ENCODE measurements at regions not wholly inside any gene's neighbourhood (a gene's known extent, or its start where the extent isn't known, plus 50 kb on each side); places are given as distances from the start of the nearest gene placed in this dataset.

GRCh38 chr5:104412649-104413240 lies 850.2 kb upstream of the NUDT12 start:
- Histone ChIP-seq H3K27me3 (no peaks in the 10 kb centered on the region), H3K36me3 (no peaks in the 10 kb centered on the region), H3K4me3 (no peak overlapping the region), H3K4me1 (no peaks in the 10 kb centered on the region), H3K27ac (no peak overlapping the region), H3K9me3 (no peaks in the 10 kb centered on the region)
- intact Hi-C loops (cut with DNase I): no loop called here
- peak; percentile 28 to 57 (median 46) for TF ChIP-seq CTCF (IDR thresholded peaks at IDR 0.05)
- TF ChIP-seq POLR2A (IDR thresholded peaks at IDR 0.05): no peak
- ATAC-seq (peak; percentile 69 to 84 (median 82)), DNase-seq (no peak)
- 45% methylated on average over 1 of the region's 1 CpG for WGBS (ENCODE audit: insufficient coverage, low coverage, low lambda C conversion rate, missing lambda C conversion rate)

- TF ChIP-seq CTCF (IDR thresholded peaks at IDR 0.05) (no peak), POLR2A (IDR thresholded peaks at IDR 0.05) (no peak)
- H3K36me3 ChIP-seq: no peaks in the 10 kb centered on the region
- H3K4me1 ChIP-seq: no peaks in the 10 kb centered on the region
- intact Hi-C loops (cut with DNase I): no loop called here
- DNase-seq (no peak), ATAC-seq (no peak)
- no peaks in the 10 kb centered on the region for H3K27me3 ChIP-seq
- no peaks in the 10 kb centered on the region for H3K9me3 ChIP-seq
- WGBS (ENCODE audit: insufficient coverage, low coverage, low lambda C conversion rate, missing lambda C conversion rate): 46% methylated on average over 3 of the region's 3 CpGs
- no peak overlapping the region for H3K4me3 ChIP-seq
- no peak overlapping the region for H3K27ac ChIP-seq
These were observed 838.4 kb upstream of the NUDT12 start for GRCh38 chr5:104400941-104401340.

- H3K4me1 ChIP-seq: no peaks in the 10 kb centered on the region
- no peak for ATAC-seq
- no peak for TF ChIP-seq POLR2A (IDR thresholded peaks at IDR 0.05)
- no peak for TF ChIP-seq CTCF (IDR thresholded peaks at IDR 0.05)
- no peaks in the 10 kb centered on the region for H3K27me3 ChIP-seq
- 25% methylated on average over 3 of the region's 3 CpGs for WGBS (ENCODE audit: insufficient coverage, low coverage, low lambda C conversion rate, missing lambda C conversion rate)
- no peaks in the 10 kb centered on the region for H3K36me3 ChIP-seq
- intact Hi-C loops (cut with DNase I): no loop called here
- H3K27ac ChIP-seq: no peak overlapping the region
- no peak overlapping the region for H3K4me3 ChIP-seq
- no peaks in the 10 kb centered on the region for H3K9me3 ChIP-seq
- DNase-seq: no peak
These were observed 823.3 kb upstream of the NUDT12 start for GRCh38 chr5:104385906-104386305.

GRCh38 chr5:104375345-104375744 lies 812.8 kb upstream of the NUDT12 start:
- Histone ChIP-seq H3K36me3 (no peaks in the 10 kb centered on the region), H3K9me3 (no peaks in the 10 kb centered on the region), H3K4me1 (no peaks in the 10 kb centered on the region), H3K27me3 (no peaks in the 10 kb centered on the region), H3K27ac (no peak overlapping the region), H3K4me3 (no peak overlapping the region)
- TF ChIP-seq POLR2A (IDR thresholded peaks at IDR 0.05): no peak
- no peak for TF ChIP-seq CTCF (IDR thresholded peaks at IDR 0.05)
- ATAC-seq (no peak), DNase-seq (no peak)
- WGBS (ENCODE audit: insufficient coverage, low coverage, low lambda C conversion rate, missing lambda C conversion rate): 8% methylated on average over 1 of the region's 1 CpG
- intact Hi-C loops (cut with DNase I): no loop called here

- Histone ChIP-seq H3K27me3 (peaks cover 0 to 3% of the 10 kb centered on the region in 2 donors), H3K36me3 (no peaks in the 10 kb centered on the region), H3K4me3 (no peak overlapping the region), H3K4me1 (no peaks in the 10 kb centered on the region), H3K27ac (no peak overlapping the region), H3K9me3 (no peaks in the 10 kb centered on the region)
- DNase-seq: no peak
- 16% methylated on average over 2 of the region's 2 CpGs for WGBS (ENCODE audit: insufficient coverage, low coverage, low lambda C conversion rate, missing lambda C conversion rate)
- no peak for ATAC-seq
- intact Hi-C loops (cut with DNase I): no loop called here
- TF ChIP-seq POLR2A (IDR thresholded peaks at IDR 0.05): no peak
- TF ChIP-seq CTCF (IDR thresholded peaks at IDR 0.05): no peak
These were observed 810.2 kb upstream of the NUDT12 start for GRCh38 chr5:104372796-104373195.

Data from right lobe of liver (tissue), 6 donors.